Peyer's patch (tissue), 4 donors: ENCODE measurements at regions not wholly inside any gene's neighbourhood (a gene's known extent, or its start where the extent isn't known, plus 50 kb on each side); places are given as distances from the start of the nearest gene placed in this dataset.

ENCODE experiments used
- DNase-seq, 3 donors: peaks; one replicate each; pipeline ENCODE4 v3.0.0-alpha.2; 2017 to 2019
- H3K27ac ChIP-seq, 4 donors: fragments of 200-600 bp; sonication (generic); one replicate each; pipeline ENCODE4 v1.5.1; 2016 to 2019
- H3K27me3 ChIP-seq, 2 donors: fragments of 200-600 bp; sonication (generic); one replicate each; pipeline ENCODE4 v1.5.1; 2019
- H3K36me3 ChIP-seq, 3 donors: fragments of 200-600 bp; sonication (generic); one replicate each; pipeline ENCODE4 v1.5.1; 2016 to 2019
- H3K4me1 ChIP-seq, 4 donors: fragments of 200-600 bp; sonication (generic); one replicate each; pipeline ENCODE4 v1.5.1; 2016 to 2019
- H3K4me3 ChIP-seq, 4 donors: fragments of 200-600 bp; sonication (generic); 1 replicate in 3 of 4; 2 replicates in 1 of 4; pipeline ENCODE4 v1.5.1; 2016 to 2019; ENCODE audit warnings: mild to moderate bottlenecking in 1 of 4
- H3K9me3 ChIP-seq, 4 donors: fragments of 200-600 bp; sonication (generic); one replicate each; pipeline ENCODE4 v1.5.1; 2016 to 2019; ENCODE audit warnings: mild to moderate bottlenecking in 1 of 4
- POLR2A ChIP-seq, 2 donors: fragments of 450-650 bp; IDR thresholded peaks; one replicate each; pipeline ENCODE4 v1.5.1; 2017; ENCODE audit warnings: antibody characterized with exemption in 2 of 2, mild to moderate bottlenecking in 2 of 2, moderate library complexity in 2 of 2
- TF ChIP-seq, protein P1 (sequence below), 6 experiments: fragments of 450-650 bp in 4 of 6; fragments of 200-600 bp in 2 of 6; sonication (generic) in 1 of 6; IDR thresholded peaks; one replicate each; pipeline ENCODE4 v1.5.1; 2017 to 2019; ENCODE audit warnings: antibody characterized with exemption in 6 of 6, mild to moderate bottlenecking in 3 of 6, moderate library complexity in 1 of 6

- Histone ChIP-seq H3K36me3 (no peaks in the 10 kb centered on the region), H3K4me3 (no peak overlapping the region), H3K4me1 (no peaks in the 10 kb centered on the region), H3K27ac (no peak overlapping the region), H3K27me3 (no peaks in the 10 kb centered on the region), H3K9me3 (no peaks in the 10 kb centered on the region)
- TF ChIP-seq POLR2A (IDR thresholded peaks at IDR 0.05): no peak
- TF ChIP-seq, protein P1, sequence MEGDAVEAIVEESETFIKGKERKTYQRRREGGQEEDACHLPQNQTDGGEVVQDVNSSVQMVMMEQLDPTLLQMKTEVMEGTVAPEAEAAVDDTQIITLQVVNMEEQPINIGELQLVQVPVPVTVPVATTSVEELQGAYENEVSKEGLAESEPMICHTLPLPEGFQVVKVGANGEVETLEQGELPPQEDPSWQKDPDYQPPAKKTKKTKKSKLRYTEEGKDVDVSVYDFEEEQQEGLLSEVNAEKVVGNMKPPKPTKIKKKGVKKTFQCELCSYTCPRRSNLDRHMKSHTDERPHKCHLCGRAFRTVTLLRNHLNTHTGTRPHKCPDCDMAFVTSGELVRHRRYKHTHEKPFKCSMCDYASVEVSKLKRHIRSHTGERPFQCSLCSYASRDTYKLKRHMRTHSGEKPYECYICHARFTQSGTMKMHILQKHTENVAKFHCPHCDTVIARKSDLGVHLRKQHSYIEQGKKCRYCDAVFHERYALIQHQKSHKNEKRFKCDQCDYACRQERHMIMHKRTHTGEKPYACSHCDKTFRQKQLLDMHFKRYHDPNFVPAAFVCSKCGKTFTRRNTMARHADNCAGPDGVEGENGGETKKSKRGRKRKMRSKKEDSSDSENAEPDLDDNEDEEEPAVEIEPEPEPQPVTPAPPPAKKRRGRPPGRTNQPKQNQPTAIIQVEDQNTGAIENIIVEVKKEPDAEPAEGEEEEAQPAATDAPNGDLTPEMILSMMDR (IDR thresholded peaks at IDR 0.05): no peak
- DNase-seq: no peak
These were observed 170.1 kb upstream of the ADCY2 start for GRCh38 chr5:7225826-7226225.

DNA sequence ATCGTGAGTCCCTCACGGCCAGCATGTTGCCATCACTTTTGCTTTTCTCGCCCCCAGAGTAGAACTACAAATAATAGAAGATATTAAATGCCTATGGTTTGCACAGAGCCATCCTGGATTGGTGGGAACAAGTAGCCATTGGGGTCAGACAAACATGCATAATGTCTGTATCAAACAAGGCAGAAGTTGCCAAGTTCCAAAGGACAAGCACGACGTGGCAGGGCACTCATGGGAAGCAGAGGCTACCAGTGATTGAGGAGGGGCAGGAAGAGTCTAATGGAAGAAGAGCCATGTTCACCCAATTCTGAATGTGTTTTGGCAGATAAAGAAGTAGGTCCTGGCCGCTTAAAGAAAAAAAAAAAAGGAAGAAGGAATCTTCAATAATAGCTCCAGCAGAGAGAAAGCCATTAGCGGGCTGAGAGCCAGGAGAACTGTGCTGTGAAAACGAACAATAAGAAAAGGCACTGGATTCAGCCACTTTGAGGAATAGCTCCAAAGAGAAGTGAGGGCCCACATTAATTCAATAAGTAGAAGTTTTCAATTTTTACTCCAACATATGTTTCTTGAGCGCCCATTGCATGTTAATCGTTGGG is 153.7 kb upstream of the ADCY2 start:
- TF ChIP-seq, protein P1 (IDR thresholded peaks at IDR 0.05): no peak
- TF ChIP-seq POLR2A (IDR thresholded peaks at IDR 0.05): no peak
- DNase-seq: no peak
- no peaks in the 10 kb centered on the region for H3K27me3 ChIP-seq
- no peak overlapping the region for H3K27ac ChIP-seq
- no peak overlapping the region for H3K4me3 ChIP-seq
- peaks cover 0 to 12% (median 0%) of the 10 kb centered on the region in 4 donors for H3K4me1 ChIP-seq
- H3K36me3 ChIP-seq: no peaks in the 10 kb centered on the region
- no peaks in the 10 kb centered on the region for H3K9me3 ChIP-seq

- H3K27ac ChIP-seq: no peak overlapping the region
- H3K36me3 ChIP-seq: no peaks in the 10 kb centered on the region
- H3K9me3 ChIP-seq: no peaks in the 10 kb centered on the region
- TF ChIP-seq, protein P1 (IDR thresholded peaks at IDR 0.05): no peak
- no peak for TF ChIP-seq POLR2A (IDR thresholded peaks at IDR 0.05)
- no peaks in the 10 kb centered on the region for H3K27me3 ChIP-seq
- DNase-seq: peak in 2 of 3 donors; percentile 48 to 52
- H3K4me3 ChIP-seq: no peak overlapping the region
- H3K4me1 ChIP-seq: peaks cover 0 to 12% (median 0%) of the 10 kb centered on the region in 4 donors
These were observed 151.7 kb upstream of the ADCY2 start for GRCh38 chr5:7244208-7244607.

DNA sequence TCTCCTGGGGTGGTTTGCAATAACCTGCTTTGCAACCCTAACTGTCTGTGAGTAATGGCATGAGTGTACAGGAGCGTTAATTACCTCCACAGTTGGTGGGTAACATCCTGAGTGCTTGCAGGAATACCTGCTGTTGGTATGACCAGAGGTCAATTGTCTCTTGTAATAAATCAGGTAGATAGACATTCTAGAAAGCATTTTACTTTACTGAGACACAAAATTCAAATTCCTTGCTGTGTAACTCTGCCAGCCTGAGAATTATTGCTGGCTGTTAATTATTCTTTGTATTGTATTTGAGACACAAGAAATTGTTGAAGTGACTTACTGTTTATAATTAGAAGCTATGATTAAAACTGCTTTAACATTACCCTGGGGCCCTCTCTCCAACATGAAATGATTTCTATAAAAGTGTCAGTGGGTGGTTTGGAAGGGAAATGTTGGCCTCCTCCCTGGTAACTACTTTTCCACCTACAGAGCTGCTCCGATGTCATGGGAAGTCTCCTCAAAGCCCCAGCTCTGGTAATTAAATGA is 150.8 kb upstream of the ADCY2 start:
- Histone ChIP-seq H3K36me3 (no peaks in the 10 kb centered on the region), H3K27me3 (no peaks in the 10 kb centered on the region), H3K4me1 (peaks cover 0 to 12% (median 0%) of the 10 kb centered on the region in 4 donors), H3K9me3 (no peaks in the 10 kb centered on the region), H3K4me3 (no peak overlapping the region), H3K27ac (no peak overlapping the region)
- no peak for TF ChIP-seq POLR2A (IDR thresholded peaks at IDR 0.05)
- TF ChIP-seq, protein P1 (IDR thresholded peaks at IDR 0.05): no peak
- no peak for DNase-seq

DNA sequence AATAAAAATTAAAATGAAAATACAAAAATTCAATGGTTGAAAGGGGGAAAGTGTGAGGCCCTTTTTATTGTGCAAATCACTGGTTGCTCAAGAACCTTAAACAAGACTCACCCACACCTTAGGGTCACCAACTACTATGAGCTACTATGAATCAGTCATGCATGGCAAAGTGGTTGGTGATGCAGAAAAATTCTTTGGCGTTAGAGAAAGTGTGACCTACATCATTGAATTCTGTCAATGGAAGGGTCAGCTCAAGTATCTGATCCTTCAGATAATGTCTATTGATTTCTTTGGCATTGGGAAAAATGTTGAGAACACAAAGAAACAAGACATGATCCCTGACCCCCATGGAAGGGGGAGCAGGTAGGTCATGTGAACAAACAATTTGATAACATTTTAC is 149.7 kb upstream of the ADCY2 start:
- Histone ChIP-seq H3K9me3 (no peaks in the 10 kb centered on the region), H3K4me3 (no peak overlapping the region), H3K4me1 (peaks cover 0 to 12% (median 0%) of the 10 kb centered on the region in 4 donors), H3K27ac (no peak overlapping the region), H3K36me3 (no peaks in the 10 kb centered on the region), H3K27me3 (no peaks in the 10 kb centered on the region)
- no peak for TF ChIP-seq POLR2A (IDR thresholded peaks at IDR 0.05)
- TF ChIP-seq, protein P1 (IDR thresholded peaks at IDR 0.05): no peak
- DNase-seq: no peak
